ENCODE measurements at regions not wholly inside any gene's neighbourhood (a gene's known extent, or its start where the extent isn't known, plus 50 kb on each side); places are given as distances from the start of the nearest gene placed in this dataset.
"Not testable (repeated sequence)": the region's sequence is repeated elsewhere in the genome, so short reads cannot be mapped to it uniquely, and the experiment has no call there.

DNA sequence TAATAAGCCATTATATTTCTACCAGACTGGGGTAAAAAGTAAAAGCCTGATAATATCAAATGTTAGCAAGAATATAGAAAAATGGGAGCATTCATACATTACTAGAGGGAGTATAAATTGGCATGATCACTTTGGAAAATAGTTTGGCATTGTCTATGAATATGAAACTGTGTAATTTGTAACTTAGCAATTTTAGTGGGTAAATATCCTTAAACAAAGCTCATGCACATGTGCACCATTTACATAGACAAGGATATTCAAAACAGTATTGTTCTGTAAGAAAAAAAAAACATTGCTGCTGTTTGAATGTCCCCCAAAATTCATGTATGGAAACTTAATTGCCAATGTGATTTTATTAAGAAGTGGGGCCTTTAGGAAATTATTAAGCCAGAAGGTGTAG lies 166.4 kb upstream of the SLC27A6 start:
- no peak for DNase-seq (ENCODE audit: low read depth in 2 of 2)

DNA sequence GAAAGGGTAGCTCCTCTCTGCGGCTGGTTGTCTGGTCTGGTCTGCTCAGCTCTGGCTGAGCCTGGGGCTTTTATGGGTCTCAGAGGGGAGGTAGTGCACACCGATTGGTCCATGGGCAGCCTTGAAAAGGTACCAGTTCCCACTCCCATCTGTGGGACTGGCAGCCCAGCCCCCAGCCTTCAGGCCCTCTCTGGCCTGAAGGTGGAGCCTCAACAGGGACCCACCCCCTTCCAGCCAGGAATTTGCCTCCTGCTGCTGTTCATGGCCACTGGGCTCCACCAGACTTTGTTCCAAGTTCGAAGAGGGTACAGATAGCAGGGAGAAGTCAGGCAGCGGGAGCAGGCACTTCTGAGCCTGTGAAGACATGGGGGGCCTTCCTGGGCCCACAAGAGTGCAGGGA lies 165.3 kb upstream of the SLC27A6 start:
- DNase-seq (ENCODE audit: low read depth in 2 of 2), result no peak

DNA sequence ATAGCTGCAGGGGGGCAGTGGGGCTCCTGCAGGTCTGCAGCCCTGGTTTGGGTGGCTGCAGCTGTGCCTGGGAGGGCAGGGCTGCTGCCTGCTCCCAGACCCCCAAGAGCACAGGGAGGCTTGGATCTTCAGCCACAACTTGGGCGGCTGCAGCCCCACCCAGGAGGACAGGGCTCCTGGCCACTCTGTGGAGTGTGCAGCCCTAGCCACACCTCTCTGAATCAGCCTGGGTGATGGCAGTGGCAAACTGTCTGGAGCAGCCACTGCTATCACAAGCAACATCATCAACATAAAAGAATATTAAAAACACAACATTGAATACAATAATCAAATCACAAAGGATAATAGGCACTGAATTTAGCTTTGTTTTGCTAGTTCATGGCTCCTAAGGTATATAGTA lies 164.9 kb upstream of the SLC27A6 start:
- DNase-seq (ENCODE audit: low read depth in 2 of 2), result no peak

DNA sequence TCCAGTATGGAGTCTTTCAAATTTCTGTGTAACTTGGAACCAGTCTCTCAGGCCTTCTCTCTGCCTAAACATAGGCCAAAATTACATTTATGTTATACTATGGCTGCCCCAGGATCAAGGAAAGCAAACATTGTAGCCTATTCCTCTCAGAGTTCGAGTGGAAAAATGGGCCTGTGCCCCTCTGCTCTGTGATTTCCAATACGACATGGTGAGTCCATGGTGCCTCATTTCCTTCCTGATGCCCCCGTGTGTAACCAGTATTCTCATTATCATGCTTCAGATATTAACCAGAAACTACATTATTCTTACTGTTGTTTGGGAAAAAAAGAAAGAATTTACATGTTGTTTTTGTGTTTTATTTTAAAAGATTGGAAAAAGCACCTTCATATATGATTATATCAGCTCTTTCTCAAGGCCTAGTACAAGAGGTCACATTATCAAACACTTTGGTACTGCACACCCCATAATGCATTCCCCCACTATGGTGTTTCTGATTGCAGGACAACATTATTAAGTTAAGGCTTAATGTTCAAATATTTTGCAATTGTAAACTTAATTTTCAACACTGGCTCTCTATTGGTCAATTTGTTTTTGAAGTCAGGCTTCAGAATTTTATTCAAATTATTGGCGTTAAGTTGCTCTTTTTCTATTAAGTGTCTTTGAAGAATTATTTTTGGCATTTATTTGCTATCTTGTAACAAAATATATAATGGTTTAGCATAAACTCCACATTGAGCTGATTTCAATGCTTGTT lies 151.8 kb upstream of the SLC27A6 start:
- no peak for DNase-seq (ENCODE audit: low read depth in 2 of 2)

DNA sequence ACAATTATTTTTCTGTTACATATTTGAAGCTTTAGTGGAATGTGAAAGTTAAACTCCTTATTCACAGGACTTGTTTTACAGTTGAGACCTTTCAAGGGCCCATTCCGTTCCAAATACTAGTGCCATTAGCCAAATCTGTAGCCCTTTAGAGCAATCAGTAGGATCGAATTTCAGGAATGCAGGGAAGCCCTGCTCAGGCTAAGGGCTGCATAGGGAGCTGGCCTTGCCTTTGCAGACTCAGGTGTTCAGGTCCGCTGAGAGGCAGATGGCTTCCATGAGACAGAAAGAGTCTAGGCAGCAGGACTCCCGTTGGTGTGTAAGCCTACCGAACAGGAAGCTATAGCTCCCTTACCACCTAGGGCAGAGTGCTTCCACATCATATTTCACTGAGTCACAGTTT lies 150.1 kb upstream of the SLC27A6 start:
- no peak for DNase-seq (ENCODE audit: low read depth in 2 of 2)

DNA sequence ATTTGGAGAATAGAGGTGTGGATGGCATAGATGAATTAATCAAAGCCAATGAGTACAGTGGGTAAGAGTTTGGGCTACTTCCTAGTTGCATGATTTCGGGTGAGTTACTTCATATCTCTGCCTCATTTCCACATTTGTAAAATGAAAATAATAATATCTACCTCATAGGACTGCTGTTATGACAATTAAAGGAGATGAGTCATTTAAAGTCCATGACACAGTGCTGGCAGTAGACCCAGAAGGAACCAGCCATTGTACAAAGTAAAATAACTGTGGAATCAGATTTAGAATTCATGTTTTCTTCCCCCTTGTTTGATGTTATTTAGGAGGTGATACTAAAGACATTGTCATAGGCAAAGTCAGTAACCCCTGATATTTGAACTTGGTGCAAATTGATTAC lies 139.5 kb upstream of the SLC27A6 start:
- no peak for DNase-seq (ENCODE audit: low read depth in 2 of 2)

DNA sequence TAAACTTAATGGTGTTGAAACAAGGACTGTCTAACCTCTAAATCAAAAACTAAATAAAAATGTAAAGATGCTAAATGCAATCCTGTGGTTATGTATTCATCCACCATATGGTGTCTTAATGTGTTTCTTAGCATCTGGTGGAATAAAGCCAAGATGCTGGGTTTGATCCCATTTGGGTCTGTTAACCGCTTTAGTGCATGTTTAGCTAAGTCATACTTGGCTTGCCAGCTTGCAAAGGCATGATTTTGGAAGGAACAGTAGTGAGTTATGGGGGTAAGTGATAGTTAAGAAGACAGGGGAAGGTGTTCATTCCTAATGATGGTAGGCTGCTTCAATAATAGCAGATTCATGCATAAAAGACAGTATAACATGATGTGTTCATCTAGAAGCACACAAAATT lies 139.0 kb upstream of the SLC27A6 start:
- no peak for DNase-seq (ENCODE audit: low read depth in 2 of 2)

DNA sequence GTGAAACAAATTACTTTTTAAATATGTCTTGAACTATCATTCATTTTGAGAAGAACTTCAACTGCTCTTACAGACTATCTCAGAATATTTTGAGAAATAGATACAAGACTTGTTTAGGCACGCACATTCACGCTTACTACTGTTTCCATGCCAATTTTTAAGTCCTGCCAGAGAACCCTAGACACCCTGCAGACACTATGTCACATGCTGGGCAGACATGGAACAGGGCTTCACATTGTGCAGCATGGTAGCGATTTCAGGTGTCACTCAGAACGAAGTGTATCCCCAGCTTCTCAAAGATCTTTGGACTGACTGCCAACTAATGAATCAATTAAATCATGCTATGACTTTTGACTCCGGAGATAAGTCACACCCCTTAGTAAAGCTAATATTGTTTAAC lies 128.7 kb upstream of the SLC27A6 start:
- DNase-seq (ENCODE audit: low read depth in 2 of 2), result no peak

DNA sequence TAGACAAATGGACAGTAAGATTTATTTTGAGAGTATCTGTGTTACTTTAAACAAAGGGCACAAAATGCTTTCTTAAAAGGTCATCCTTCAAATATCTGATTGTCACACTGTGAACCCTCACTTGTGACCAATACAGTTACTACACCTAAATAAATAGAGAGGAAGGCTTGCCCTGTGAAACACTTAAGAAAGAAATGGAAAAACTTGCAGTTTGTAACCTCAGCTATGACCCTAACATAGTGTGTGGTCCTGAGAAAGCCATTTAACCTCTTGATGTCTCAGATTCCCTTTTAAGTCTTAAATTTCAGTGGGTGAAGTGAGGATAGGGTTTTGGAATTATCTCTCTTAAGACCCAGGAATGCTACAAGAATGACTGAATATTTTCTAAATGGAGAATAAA lies 126.7 kb upstream of the SLC27A6 start:
- DNase-seq (ENCODE audit: low read depth in 2 of 2), result no peak

DNA sequence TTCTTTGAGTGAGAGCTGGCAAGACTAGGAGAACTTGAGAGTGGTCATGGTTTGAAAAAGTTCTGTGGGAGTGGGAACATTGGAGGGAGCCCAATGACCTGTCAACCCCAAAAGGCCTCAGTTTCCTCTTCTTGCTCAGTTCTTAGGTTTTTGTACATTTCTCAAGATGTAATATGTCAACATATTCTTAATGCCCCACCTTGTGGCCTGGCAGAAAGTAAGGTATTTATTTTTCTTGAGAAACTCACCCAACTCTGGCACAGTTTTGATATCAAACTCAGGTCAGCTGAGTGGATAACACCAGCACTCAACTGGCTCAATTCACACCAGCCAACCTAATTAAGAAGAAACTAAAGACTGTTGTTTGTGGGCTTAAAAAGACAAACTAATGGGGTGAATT lies 123.0 kb upstream of the SLC27A6 start:
- DNase-seq (ENCODE audit: low read depth in 2 of 2), result no peak

DNA sequence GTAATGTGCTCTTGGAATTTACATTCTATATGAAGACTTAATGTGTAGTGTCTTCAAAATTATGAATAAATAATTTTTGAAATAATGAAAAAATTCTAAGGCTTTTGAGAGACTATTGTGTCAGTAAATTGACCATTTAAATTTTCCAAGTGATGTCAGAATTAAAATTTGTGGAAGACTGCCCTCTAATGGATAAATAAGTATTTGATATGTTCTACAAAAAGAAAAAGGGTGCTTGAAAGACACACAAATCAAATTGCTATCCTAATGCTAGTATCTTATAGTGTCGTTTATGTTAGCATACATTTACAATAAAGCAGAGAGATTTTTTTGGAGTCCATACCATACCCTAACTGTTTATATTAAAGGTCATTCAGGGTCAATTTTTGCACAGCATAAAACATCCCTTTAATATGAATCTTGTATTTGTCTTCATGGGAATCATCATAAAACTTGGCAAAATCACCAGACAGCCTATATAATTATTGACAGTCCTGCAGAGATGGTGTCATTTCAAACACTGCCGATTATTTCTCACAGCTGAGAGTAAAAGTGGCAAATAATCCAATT lies 120.8 kb upstream of the SLC27A6 start:
- DNase-seq (ENCODE audit: low read depth in 2 of 2), result no peak

DNA sequence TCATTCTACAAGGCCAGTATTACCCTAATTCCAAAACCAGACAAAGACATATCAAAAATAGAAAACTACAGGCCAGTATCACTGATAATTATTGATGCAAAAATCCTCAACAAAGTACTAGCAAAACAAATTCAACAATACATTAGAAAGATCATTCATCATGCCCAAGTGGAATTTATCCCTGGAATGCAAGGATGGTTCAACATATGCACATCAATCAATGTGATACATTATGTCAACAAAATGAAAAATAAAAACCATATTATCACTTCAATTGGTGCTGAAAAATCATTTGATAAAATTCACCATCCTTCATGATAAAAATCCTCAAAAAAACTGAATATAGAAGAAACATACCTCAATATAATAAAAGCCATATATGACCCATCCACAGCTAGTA lies 115.2 kb upstream of the SLC27A6 start:
- DNase-seq (ENCODE audit: low read depth in 2 of 2), result no peak

DNA sequence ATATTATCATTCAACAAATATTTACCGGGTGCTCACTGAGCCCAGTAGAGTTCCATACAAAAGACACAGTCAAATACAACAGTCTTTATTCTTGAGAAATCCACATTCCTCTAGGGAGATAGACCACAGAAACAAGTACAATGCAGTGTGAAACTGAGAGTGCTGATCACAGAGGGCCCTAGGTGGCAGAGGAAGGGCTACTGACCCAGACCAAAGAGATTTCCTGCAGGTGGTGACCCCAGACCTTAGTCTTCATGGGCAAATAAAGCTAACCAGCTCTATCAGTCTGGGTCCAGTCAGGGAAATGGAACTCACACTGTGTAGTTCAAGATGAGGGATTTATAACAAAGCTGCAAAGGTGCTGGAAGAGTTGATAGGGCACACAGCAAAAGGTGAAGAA lies 110.4 kb upstream of the SLC27A6 start:
- no peak for DNase-seq (ENCODE audit: low read depth in 2 of 2)

DNA sequence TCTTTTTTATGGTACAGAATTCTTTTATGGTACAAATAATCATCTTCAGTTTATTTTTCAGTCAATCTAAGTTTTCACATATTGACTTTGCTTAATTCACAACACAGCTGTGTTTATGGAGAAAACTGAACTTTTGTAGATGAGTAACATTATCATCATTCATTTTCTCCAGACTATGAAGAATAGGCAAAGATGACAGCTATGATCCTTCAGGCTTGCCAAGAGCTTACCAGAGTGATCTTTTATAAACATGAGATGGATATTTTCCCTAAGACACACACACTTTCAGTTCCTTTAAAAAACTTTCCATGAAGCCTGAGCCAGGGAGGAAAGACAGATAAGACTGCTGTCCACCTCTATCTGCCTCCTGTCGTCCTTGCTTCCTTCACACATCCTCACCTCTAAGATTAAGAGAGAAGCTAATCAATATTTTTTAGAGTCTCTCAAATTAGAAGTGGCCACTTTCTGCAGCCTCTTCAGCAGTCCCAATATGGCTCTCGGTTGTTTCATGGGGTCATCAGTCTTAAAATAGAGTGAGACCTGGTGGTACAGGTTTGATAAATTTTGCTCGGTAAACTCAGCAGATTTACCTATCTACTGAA lies 108.1 kb upstream of the SLC27A6 start:
- DNase-seq (ENCODE audit: low read depth in 2 of 2), result no peak

DNA sequence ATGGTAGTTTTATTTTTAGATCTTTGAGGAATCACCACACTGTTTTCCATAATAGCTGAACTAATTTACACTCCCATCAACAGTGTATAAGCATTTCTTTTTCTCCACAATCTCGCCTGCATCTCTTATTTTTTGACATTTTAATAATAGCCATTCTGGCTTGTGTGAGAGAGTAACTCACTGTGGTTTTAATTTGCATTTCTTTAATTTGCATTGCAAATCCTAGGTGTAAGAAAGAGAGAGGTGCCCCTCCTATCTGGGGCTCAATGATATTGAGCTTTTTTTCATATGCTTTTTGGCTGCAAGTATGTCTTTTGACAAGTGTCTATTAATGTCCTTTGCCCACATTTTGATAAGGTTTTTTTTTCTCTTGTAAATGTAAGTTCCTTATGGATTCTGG lies 106.3 kb upstream of the SLC27A6 start:
- DNase-seq (ENCODE audit: low read depth in 2 of 2), result no peak

DNA sequence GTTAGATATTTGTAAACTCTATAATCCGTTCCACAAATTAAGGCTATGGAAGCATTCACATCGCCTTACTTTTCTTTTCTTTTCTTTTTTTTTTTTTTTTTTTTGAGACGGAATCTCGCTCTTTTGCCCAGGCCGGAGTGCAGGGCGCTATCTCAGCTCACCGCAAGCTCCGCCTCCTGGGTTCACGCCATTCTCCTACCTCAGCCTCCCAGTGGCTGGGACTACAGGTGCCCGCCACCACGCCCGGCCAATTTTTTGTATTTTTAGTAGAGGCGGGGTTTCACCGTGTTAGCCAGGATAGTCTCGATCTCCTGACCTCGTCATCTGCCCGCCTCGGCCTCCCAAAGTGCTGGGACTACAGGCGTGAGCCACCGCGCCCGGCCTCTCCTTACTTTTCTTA lies 104.1 kb upstream of the SLC27A6 start:
- not testable (repeated sequence) for DNase-seq (ENCODE audit: low read depth in 2 of 2)

DNA sequence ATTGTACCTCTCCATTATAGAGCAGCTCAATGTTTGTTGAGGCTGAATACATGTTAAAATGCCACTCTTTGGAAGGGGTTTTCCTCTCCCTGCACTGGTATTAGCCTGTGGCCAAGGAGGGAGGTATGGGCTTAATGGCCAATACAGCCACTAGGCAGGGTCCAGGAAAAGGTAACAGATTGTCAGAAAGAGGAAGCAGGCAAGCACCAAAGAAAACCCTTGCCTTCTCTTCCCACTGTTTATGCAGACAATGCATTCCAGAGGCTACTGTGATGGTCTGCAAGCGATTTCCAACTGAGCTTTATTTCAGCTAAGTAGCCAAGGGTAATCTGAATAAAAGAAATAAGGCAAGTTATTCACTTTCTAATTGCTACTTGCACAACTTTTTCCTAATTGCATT lies 95.3 kb upstream of the SLC27A6 start:
- DNase-seq (ENCODE audit: low read depth in 2 of 2), result no peak

DNA sequence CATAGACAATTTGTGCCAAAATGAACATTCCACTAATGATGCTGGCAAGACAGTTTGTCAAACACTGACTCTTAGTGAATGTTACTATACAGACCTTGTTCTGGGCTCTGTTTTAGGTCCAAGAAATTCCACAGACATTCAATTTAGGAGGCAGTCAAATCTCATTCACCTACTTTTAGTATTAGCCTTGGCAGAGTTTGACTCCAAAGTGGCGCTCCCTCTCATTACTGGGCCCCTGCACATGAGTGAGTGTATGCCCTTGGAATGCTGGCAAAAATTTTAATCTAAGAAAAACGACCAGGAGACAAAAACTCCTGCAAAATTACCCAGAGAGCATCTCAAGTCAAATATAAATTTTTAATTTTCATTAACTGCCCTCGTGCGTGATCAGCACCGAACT lies 94.9 kb upstream of the SLC27A6 start:
- no peak for DNase-seq (ENCODE audit: low read depth in 2 of 2)

DNA sequence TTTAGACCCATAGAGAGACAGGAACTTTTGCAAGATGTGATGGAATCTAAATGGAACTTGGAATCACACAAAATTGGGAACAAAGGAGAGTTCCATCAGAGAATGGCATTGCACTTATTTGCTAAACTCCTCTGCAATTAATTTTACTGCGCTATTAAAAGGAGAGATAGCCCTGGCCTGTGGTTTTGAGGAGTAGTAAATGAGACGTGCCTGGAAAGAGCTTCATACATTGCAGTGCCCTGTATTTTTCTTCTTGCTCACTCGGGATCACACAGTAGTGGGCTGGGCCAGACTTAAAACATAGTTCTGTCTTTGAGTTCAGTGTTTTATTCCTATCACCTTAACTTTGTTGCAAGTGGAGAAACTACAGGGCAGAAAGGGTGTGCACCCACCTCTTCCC lies 94.4 kb upstream of the SLC27A6 start:
- no peak for DNase-seq (ENCODE audit: low read depth in 2 of 2)

DNA sequence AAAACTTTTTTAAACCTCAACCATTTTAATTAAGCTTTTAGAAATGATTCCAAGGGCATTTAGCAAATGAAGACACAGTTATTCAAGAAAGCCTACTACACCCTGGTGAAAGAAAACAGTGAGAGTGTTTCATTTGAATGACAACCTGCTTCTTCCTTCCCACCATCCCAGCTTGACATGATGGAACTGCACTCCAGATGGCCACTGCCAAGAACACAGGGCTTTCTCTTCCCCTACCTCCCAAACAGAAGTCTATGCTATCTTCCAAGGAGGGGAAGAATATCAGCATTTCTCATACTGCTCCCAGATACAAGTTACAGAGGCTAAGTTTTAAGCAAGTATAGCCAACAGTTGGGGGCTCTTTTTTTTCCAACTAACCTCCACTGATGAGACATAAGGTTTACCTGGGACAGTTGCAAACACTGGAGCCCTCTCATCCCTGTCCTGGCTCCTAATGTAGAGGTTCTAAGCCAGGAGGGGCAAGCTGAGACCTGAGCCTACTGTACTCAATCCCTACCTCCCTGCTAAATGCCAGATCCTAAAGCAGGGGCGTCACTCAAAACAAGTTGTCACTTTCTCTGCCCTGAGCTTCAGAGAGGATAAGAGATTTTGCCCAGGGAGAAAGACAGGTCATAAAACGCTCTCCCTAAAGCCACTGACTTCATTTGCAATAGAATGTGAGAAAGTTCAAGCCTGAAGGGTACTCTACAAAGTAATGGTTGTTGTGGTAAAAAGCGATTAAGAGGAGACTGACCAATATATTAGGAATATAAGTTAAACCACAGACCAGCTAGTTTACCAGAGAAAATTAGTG lies 88.5 kb upstream of the SLC27A6 start:
- no peak for DNase-seq (ENCODE audit: low read depth in 2 of 2)

DNA sequence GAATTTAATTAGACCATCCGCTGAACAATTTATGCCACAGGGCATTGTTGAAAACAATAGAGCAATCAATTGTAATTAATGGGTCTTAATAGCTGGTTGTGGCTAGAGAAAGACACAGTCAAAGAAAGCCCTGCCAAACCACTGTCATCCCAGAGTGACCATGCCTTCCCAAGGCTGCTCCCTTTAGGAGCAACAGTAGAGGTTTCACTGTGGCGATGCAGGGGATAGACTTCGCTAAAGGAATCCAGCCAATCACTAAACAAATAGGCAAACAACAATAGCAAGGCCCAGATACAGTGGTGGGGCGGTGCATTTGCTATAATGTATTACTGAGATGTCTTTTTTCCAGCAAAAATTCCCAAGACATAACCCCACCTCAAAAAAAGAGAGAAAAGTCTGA lies 87.8 kb upstream of the SLC27A6 start:
- DNase-seq (ENCODE audit: low read depth in 2 of 2), result no peak

DNA sequence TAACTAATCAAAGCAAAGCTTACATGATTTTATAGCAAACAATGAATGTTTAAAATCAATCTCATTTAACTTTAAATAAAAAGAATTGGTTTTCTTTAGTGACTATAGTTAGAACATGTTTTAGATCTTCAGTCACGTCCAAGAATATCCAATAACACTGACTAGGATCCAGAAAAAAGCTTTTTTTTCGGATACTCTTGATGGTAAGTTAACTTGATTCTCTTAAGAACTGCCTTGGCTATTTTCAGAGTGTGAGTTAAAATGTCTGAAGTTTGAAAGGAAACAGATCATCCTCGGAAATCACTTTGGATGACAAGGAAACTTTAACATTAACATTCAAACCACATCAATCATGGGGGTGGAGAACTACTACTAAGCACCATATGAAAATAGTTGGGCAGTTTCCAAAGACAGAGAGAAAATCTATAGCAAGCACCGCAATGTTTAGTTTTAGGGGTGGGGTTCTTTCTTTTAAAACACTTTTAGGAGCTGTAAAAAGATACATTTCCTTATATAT lies 83.7 kb upstream of the SLC27A6 start:
- no peak for DNase-seq (ENCODE audit: low read depth in 2 of 2)

All from stimulated activated CD8-positive, alpha-beta memory T cell treated with anti-CD3 and anti-CD28 coated beads, Interleukin-7, amount 100 ng/mL, for 4 hours (primary cell).